SK-N-SH (cell line): ENCODE measurements at regions not wholly inside any gene's neighbourhood (a gene's known extent, or its start where the extent isn't known, plus 50 kb on each side); places are given as distances from the start of the nearest gene placed in this dataset.

Experiments
- CTCF ChIA-PET: fragments of 300-600, 350-600 bp; formaldehyde crosslinking; extraction: SDS; loops from one replicate; lab custom pipeline; 2021; lab: Yijun Ruan, JAX
- POLR2A ChIA-PET: fragments of 350-600 bp; sonication (Branson Sonifier 250); formaldehyde crosslinking; extraction: SDS; loops from one replicate; lab custom pipeline; 2020; ENCODE audit warnings: antibody characterized with exemption, inconsistent platforms; lab: Yijun Ruan, JAX
- DNase-seq: peaks from one replicate; pipeline ENCODE4 v3.0.0; 2012
- H2AFZ ChIP-seq: fragments of 200-600 bp; sonication (generic); 2 replicates; pipeline ENCODE4 v1.8.1; 2016; ENCODE audit warnings: antibody characterized with exemption, mild to moderate bottlenecking, low read depth
- H3F3A ChIP-seq: fragments of 200-600 bp; sonication (generic); replicated peaks from 2 replicates; pipeline ENCODE3; 2016; ENCODE audit warnings: antibody characterized with exemption, mild to moderate bottlenecking; ENCODE audit not compliant: insufficient read depth
- H3K27ac ChIP-seq, 2 experiments: fragments of 200-500 bp in 1 of 2; fragments of 200-600 bp in 1 of 2; sonication (Bioruptor generic) in 1 of 2; sonication (generic), shearing (Covaris generic) in 1 of 2; 2 replicates each; pipeline versions ENCODE4 v1.5.1 to v1.6.1; 2014 to 2016; ENCODE audit warnings: low read depth in 2 of 2, inconsistent platforms in 1 of 2, low read length in 1 of 2, mild to moderate bottlenecking in 1 of 2, mixed read lengths in 1 of 2
- H3K27me3 ChIP-seq: fragments of 200-600 bp; sonication (generic), shearing (Covaris generic); 2 replicates; pipeline ENCODE4 v1.6.1; 2016; ENCODE audit warnings: mixed run types; ENCODE audit not compliant: insufficient read depth
- H3K36me3 ChIP-seq, 2 experiments: fragments of 200-500 bp in 1 of 2; fragments of 200-600 bp in 1 of 2; sonication (Bioruptor generic) in 1 of 2; sonication (generic) in 1 of 2; replicated peaks in 1 of 2; 2 replicates each; pipeline versions ENCODE3 to v1.5.1; 2014 to 2016; ENCODE audit warnings: low read length in 1 of 2, mild to moderate bottlenecking in 1 of 2; ENCODE audit not compliant: insufficient read depth in 2 of 2, control insufficient read depth in 1 of 2
- H3K4me1 ChIP-seq, 2 experiments: fragments of 200-500 bp in 1 of 2; fragments of 200-600 bp in 1 of 2; sonication (Bioruptor generic) in 1 of 2; sonication (generic), shearing (Covaris generic) in 1 of 2; 2 replicates each; pipeline versions ENCODE4 v1.5.1 to v1.6.1; 2014 to 2016; ENCODE audit warnings: low read depth in 1 of 2, low read length in 1 of 2, mixed run types in 1 of 2; ENCODE audit not compliant: insufficient read depth in 2 of 2, control insufficient read depth in 1 of 2
- H3K4me2 ChIP-seq: fragments of 200-600 bp; sonication (generic), shearing (Covaris generic); 2 replicates; pipeline ENCODE4 v1.6.1; 2017; ENCODE audit warnings: mixed run types
- H3K4me3 ChIP-seq, 2 experiments: fragments of 200-500 bp in 1 of 2; fragments of 200-600 bp in 1 of 2; sonication (Bioruptor generic) in 1 of 2; sonication (generic), shearing (Covaris generic) in 1 of 2; 2 replicates each; pipeline versions ENCODE4 v1.5.1 to v1.8.1; 2014 to 2016; ENCODE audit warnings: low read depth in 2 of 2, inconsistent platforms in 1 of 2, low read length in 1 of 2, mild to moderate bottlenecking in 1 of 2, mixed read lengths in 1 of 2, moderate library complexity in 1 of 2
- H3K79me2 ChIP-seq: fragments of 200-600 bp; sonication (generic); 2 replicates; pipeline ENCODE4 v1.8.1; 2017; ENCODE audit warnings: mild to moderate bottlenecking; ENCODE audit not compliant: insufficient read depth
- H3K9ac ChIP-seq: fragments of 200-600 bp; sonication (generic); 2 replicates; pipeline ENCODE4 v1.6.1; 2017; ENCODE audit warnings: mixed run types
- H3K9me2 ChIP-seq: fragments of 200-600 bp; sonication (generic); 2 replicates; pipeline ENCODE4 v1.6.1; 2017; ENCODE audit warnings: mixed run types
- H3K9me3 ChIP-seq: fragments of 200-600 bp; sonication (generic); 2 replicates; pipeline ENCODE4 v1.6.1; 2017; ENCODE audit warnings: mixed run types, mild to moderate bottlenecking, moderate library complexity
- H4K20me1 ChIP-seq: fragments of 200-600 bp; sonication (generic); 2 replicates; pipeline ENCODE4 v1.6.1; 2017; ENCODE audit warnings: mild to moderate bottlenecking, mixed run types; ENCODE audit not compliant: insufficient read depth
- CHD2 ChIP-seq: fragments of 150-350 bp; IDR thresholded peaks from 2 replicates; pipeline ENCODE4 v1.6.1; 2018; ENCODE audit warnings: low read length; ENCODE audit not compliant: partially characterized antibody
- ELF1 ChIP-seq: IDR thresholded peaks from 2 replicates; pipeline ENCODE4 v1.4.0; 2012
- EP300 ChIP-seq, 2 experiments: IDR thresholded peaks; 2 replicates each; pipeline versions ENCODE4 v1.4.0 to v1.6.1; 2012; ENCODE audit warnings: borderline replicate concordance in 1 of 2, low read depth in 1 of 2, low read length in 1 of 2
- EZH2phosphoT487 ChIP-seq: fragments of 200-600 bp; sonication (generic); IDR thresholded peaks from 2 replicates; pipeline ENCODE4 v1.6.1; 2017; ENCODE audit warnings: low read depth, mixed run types, mild to moderate bottlenecking, antibody characterized with exemption, moderate library complexity, borderline replicate concordance
- FOXJ3 ChIP-seq: sonication (generic); formaldehyde crosslinking; IDR thresholded peaks from 2 replicates; pipeline ENCODE4 v1.5.1; 2020; ENCODE audit warnings: mild to moderate bottlenecking, missing genetic modification reagents
- FOXM1 ChIP-seq: IDR thresholded peaks from 2 replicates; pipeline ENCODE4 v1.4.0; 2012; ENCODE audit warnings: low read depth, mild to moderate bottlenecking
- JUND ChIP-seq: IDR thresholded peaks from 2 replicates; pipeline ENCODE4 v1.4.0; 2012
- MXI1 ChIP-seq: IDR thresholded peaks from 2 replicates; pipeline ENCODE4 v1.6.1; 2012; ENCODE audit warnings: mild to moderate bottlenecking, low read depth, low read length, improper control_type of control experiment
- NFIC ChIP-seq: IDR thresholded peaks from 2 replicates; pipeline ENCODE4 v1.4.0; 2012; ENCODE audit warnings: borderline replicate concordance
- NRF1 ChIP-seq: IDR thresholded peaks from 2 replicates; pipeline ENCODE4 v1.6.1; 2012; ENCODE audit warnings: low read depth, mild to moderate bottlenecking, low read length
- PBX3 ChIP-seq: IDR thresholded peaks from 2 replicates; pipeline ENCODE4; 2012
- POLR2AphosphoS5 ChIP-seq: IDR thresholded peaks from 2 replicates; pipeline ENCODE4 v1.6.1; 2012; ENCODE audit warnings: low read depth, low read length
- RAD21 ChIP-seq: IDR thresholded peaks from 2 replicates; pipeline ENCODE4 v1.6.1; 2012; ENCODE audit warnings: mild to moderate bottlenecking, low read length
- RCOR1 ChIP-seq: fragments of 150-350 bp; IDR thresholded peaks from 2 replicates; pipeline ENCODE4 v1.6.1; 2017; ENCODE audit warnings: antibody characterized with exemption, low read length
- REST ChIP-seq: IDR thresholded peaks from 2 replicates; pipeline ENCODE4 v1.6.1; 2012; ENCODE audit warnings: mild to moderate bottlenecking, low read depth, low read length, moderate library complexity
- RFX5 ChIP-seq: IDR thresholded peaks from 2 replicates; pipeline ENCODE4 v1.6.1; 2012; ENCODE audit warnings: mild to moderate bottlenecking, improper control_type of control experiment, low read length
- SIN3A ChIP-seq: IDR thresholded peaks from 2 replicates; pipeline ENCODE4 v1.6.1; 2012; ENCODE audit warnings: low read depth, mild to moderate bottlenecking, low read length, moderate library complexity, borderline replicate concordance
- TAF1 ChIP-seq: IDR thresholded peaks from 2 replicates; pipeline ENCODE4 v1.6.1; 2012; ENCODE audit warnings: low read depth, mild to moderate bottlenecking, low read length, moderate library complexity, borderline replicate concordance
- TCF12 ChIP-seq: IDR thresholded peaks from 2 replicates; pipeline ENCODE4 v1.4.0; 2012
- TEAD4 ChIP-seq: IDR thresholded peaks from 2 replicates; pipeline ENCODE4 v1.4.0; 2012; ENCODE audit warnings: mild to moderate bottlenecking, borderline replicate concordance; ENCODE audit not compliant: insufficient read depth
- YY1 ChIP-seq: IDR thresholded peaks from 2 replicates; pipeline ENCODE4 v1.4.0; 2012; ENCODE audit warnings: low read depth, mild to moderate bottlenecking
- WGBS: methylation state at CpG from one replicate; pipeline ENCODE4 v1.1.6; 2017; ENCODE audit warnings: low lambda C conversion rate; 5-methylcytosine and 5-hydroxymethylcytosine counted together
- TF ChIP-seq, protein P1 (sequence below): IDR thresholded peaks from 2 replicates; pipeline ENCODE4 v1.4.0; 2012; ENCODE audit warnings: low read depth
- TF ChIP-seq, protein P2 (sequence below): IDR thresholded peaks from 2 replicates; pipeline ENCODE4 v1.4.0; 2012; ENCODE audit warnings: low read depth, borderline replicate concordance

- no peaks in the 10 kb centered on the region for H3K9me2 ChIP-seq
- no peak for DNase-seq
- no peak overlapping the region for H3K27ac ChIP-seq
- no peak overlapping the region for H3K9ac ChIP-seq
- H3K4me2 ChIP-seq, result no peak overlapping the region
- H3K4me1 ChIP-seq, result no peaks in the 10 kb centered on the region
- no peak for TF ChIP-seq TAF1
- no peak for TF ChIP-seq ELF1
- TF ChIP-seq FOXM1, result no peak
- no peak for TF ChIP-seq RFX5
- TF ChIP-seq RAD21, result no peak
- TF ChIP-seq POLR2AphosphoS5, result no peak
- no peak for TF ChIP-seq NRF1
- TF ChIP-seq NFIC, result no peak
- TF ChIP-seq, protein P1, sequence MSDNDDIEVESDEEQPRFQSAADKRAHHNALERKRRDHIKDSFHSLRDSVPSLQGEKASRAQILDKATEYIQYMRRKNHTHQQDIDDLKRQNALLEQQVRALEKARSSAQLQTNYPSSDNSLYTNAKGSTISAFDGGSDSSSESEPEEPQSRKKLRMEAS, result no peak
- no peak for TF ChIP-seq MXI1
- no peak for TF ChIP-seq JUND
- TF ChIP-seq TCF12, result no peak
- no peak for TF ChIP-seq TEAD4
- no peak for TF ChIP-seq RCOR1
- TF ChIP-seq CHD2, result no peak
- whole genome bisulfite sequencing, result 15% methylated on average over 4 of the region's 4 CpGs
- H3K79me2 ChIP-seq, result no peaks in the 10 kb centered on the region
- H3K4me3 ChIP-seq, result no peak overlapping the region
- H3K36me3 ChIP-seq, result no peaks in the 10 kb centered on the region
- ChIA-PET POLR2A (no interaction called here), CTCF (interaction anchor here (2.7 kb wide), 1 partner anchor 46 kb away, joined by 6 read pairs; no protein-coding TSS in a partner anchor)
- no peaks in the 10 kb centered on the region for H3K27me3 ChIP-seq
- H4K20me1 ChIP-seq, result no peaks in the 10 kb centered on the region
- H3K9me3 ChIP-seq, result no peaks in the 10 kb centered on the region
- H2AFZ ChIP-seq, result no peak overlapping the region
- H3F3A ChIP-seq, result no peaks in the 10 kb centered on the region
Measured at GRCh38 chr12:62164036-62164435, 96.2 kb upstream of the USP15 start.

DNA sequence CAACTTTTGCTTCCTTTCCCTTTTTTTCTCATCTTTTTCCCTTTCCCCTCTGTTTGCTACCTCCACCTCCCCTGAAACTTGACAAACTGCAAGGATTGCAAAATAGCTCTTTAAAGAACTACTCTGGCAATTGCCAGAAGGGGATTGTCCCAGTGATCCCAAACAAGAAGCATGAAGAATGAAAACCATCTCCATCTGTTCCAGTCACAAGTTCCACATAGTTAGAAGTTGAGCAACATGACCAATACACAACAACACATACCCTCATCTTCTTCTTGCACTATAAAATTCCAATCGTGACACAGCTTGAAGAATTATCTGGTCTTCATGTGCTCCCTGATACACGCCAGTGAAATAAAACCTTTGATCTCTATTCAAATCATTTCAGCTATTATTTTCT lies 93.7 kb upstream of the USP15 start:
- Histone ChIP-seq H3K36me3 (no peaks in the 10 kb centered on the region), H3K4me3 (no peak overlapping the region), H3K27ac (no peak overlapping the region), H3K4me1 (no peaks in the 10 kb centered on the region), H3K9ac (no peak overlapping the region), H3K79me2 (no peaks in the 10 kb centered on the region), H3K9me3 (no peaks in the 10 kb centered on the region), H3K27me3 (no peaks in the 10 kb centered on the region), H3K9me2 (no peaks in the 10 kb centered on the region), H2AFZ (no peak overlapping the region), H3K4me2 (no peak overlapping the region), H3F3A (no peaks in the 10 kb centered on the region), H4K20me1 (no peaks in the 10 kb centered on the region)
- CTCF ChIA-PET, result no interaction called here
- DNase-seq, result no peak
- POLR2A ChIA-PET, result no interaction called here
- WGBS, result 3% methylated on average over 2 of the region's 2 CpGs
- no peak for TF ChIP-seq POLR2AphosphoS5
- TF ChIP-seq TAF1, result no peak
- TF ChIP-seq FOXJ3 (CRISPR knock-in tag), result no peak
- no peak for TF ChIP-seq FOXM1
- no peak for TF ChIP-seq RFX5
- TF ChIP-seq TEAD4, result no peak
- TF ChIP-seq REST, result no peak
- TF ChIP-seq YY1, result no peak
- no peak for TF ChIP-seq ELF1
- TF ChIP-seq, protein P2, sequence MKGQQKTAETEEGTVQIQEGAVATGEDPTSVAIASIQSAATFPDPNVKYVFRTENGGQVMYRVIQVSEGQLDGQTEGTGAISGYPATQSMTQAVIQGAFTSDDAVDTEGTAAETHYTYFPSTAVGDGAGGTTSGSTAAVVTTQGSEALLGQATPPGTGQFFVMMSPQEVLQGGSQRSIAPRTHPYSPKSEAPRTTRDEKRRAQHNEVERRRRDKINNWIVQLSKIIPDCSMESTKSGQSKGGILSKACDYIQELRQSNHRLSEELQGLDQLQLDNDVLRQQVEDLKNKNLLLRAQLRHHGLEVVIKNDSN, result no peak
- no peak for TF ChIP-seq EP300 (IDR thresholded peaks at IDR 0.05; ENCODE audit: borderline replicate concordance in 1 of 2, low read depth in 1 of 2, low read length in 1 of 2)
- TF ChIP-seq EZH2phosphoT487, result no peak
- TF ChIP-seq NFIC, result no peak
- TF ChIP-seq RCOR1, result no peak
- no peak for TF ChIP-seq SIN3A
- no peak for TF ChIP-seq PBX3
